ENCODE measurements at regions not wholly inside any gene's neighbourhood (a gene's known extent, or its start where the extent isn't known, plus 50 kb on each side); places are given as distances from the start of the nearest gene placed in this dataset.

DNA sequence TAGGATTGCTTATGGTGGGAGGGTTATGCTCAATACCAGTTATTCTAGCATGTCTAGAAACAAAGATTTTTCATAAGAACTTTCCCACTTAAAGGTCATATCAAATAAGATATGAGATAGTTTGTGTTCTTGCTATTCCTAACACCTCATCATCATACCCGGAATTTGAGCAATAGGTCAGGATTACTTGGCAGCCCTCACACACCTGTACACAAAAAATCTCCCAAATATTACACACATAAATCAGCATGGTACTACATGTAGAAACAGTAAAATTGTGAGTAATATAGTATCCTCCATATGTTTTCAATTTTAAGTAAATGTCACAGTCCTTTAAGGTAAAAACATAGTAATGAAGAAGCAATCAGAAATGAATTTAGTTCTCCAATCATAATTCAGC, 113.7 kb downstream of the SLC25A46 start:
- TF ChIP-seq EZH2phosphoT487 (IDR thresholded peaks at IDR 0.05; ENCODE audit: borderline replicate concordance, low read length) (no peak), EZH2 (IDR thresholded peaks at IDR 0.05; ENCODE audit: low read length, unreplicated experiment) (no peak)
